ENCODE measurements at regions not wholly inside any gene's neighbourhood (a gene's known extent, or its start where the extent isn't known, plus 50 kb on each side); places are given as distances from the start of the nearest gene placed in this dataset.

- no peak for DNase-seq (ENCODE audit: low read depth, low spot score)
- H3K36me3 ChIP-seq (ENCODE audit: control insufficient read depth, insufficient read depth, low read length) = no peaks in the 10 kb centered on the region
- H3K4me1 ChIP-seq (ENCODE audit: control insufficient read depth, insufficient read depth, low read length) = no peaks in the 10 kb centered on the region
- H3K27me3 ChIP-seq (ENCODE audit: control insufficient read depth, insufficient read depth, low read length) = no peaks in the 10 kb centered on the region
- H3K27ac ChIP-seq (ENCODE audit: low read length) = no peak overlapping the region
- no peaks in the 10 kb centered on the region for H3K9me3 ChIP-seq (ENCODE audit: control insufficient read depth, insufficient read depth, low read length)
- WGBS (ENCODE audit: insufficient coverage, insufficient read length) = no CpG with 5 or more reads among the region's 3 CpGs
- H3K4me3 ChIP-seq (ENCODE audit: low read length) = no peak overlapping the region
These were observed 1047.8 kb upstream of the FAM98A start for GRCh38 chr2:34646901-34647300.

- H3K9me3 ChIP-seq (ENCODE audit: control insufficient read depth, insufficient read depth, low read length) = no peaks in the 10 kb centered on the region
- H3K27me3 ChIP-seq (ENCODE audit: control insufficient read depth, insufficient read depth, low read length) = no peaks in the 10 kb centered on the region
- H3K27ac ChIP-seq (ENCODE audit: low read length) = no peak overlapping the region
- no CpG with 5 or more reads among the region's 1 CpG for WGBS (ENCODE audit: insufficient coverage, insufficient read length)
- no peaks in the 10 kb centered on the region for H3K4me1 ChIP-seq (ENCODE audit: control insufficient read depth, insufficient read depth, low read length)
- no peak for DNase-seq (ENCODE audit: low read depth, low spot score)
- H3K36me3 ChIP-seq (ENCODE audit: control insufficient read depth, insufficient read depth, low read length) = no peaks in the 10 kb centered on the region
- no peak overlapping the region for H3K4me3 ChIP-seq (ENCODE audit: low read length)
These were observed 1033.2 kb upstream of the FAM98A start for GRCh38 chr2:34632327-34632726.

GRCh38 chr2:34627003-34627402 is 1027.9 kb upstream of the FAM98A start:
- WGBS (ENCODE audit: insufficient coverage, insufficient read length) = no CpG with 5 or more reads among the region's 3 CpGs
- Histone ChIP-seq H3K4me3 (ENCODE audit: low read length) (no peak overlapping the region), H3K9me3 (ENCODE audit: control insufficient read depth, insufficient read depth, low read length) (no peaks in the 10 kb centered on the region), H3K36me3 (ENCODE audit: control insufficient read depth, insufficient read depth, low read length) (no peaks in the 10 kb centered on the region), H3K27ac (ENCODE audit: low read length) (no peak overlapping the region), H3K4me1 (ENCODE audit: control insufficient read depth, insufficient read depth, low read length) (no peaks in the 10 kb centered on the region), H3K27me3 (ENCODE audit: control insufficient read depth, insufficient read depth, low read length) (no peaks in the 10 kb centered on the region)
- no peak for DNase-seq (ENCODE audit: low read depth, low spot score)

- Histone ChIP-seq H3K27me3 (ENCODE audit: control insufficient read depth, insufficient read depth, low read length) (no peaks in the 10 kb centered on the region), H3K27ac (ENCODE audit: low read length) (no peak overlapping the region), H3K4me1 (ENCODE audit: control insufficient read depth, insufficient read depth, low read length) (no peaks in the 10 kb centered on the region), H3K9me3 (ENCODE audit: control insufficient read depth, insufficient read depth, low read length) (no peaks in the 10 kb centered on the region), H3K4me3 (ENCODE audit: low read length) (no peak overlapping the region), H3K36me3 (ENCODE audit: control insufficient read depth, insufficient read depth, low read length) (no peaks in the 10 kb centered on the region)
- WGBS (ENCODE audit: insufficient coverage, insufficient read length) = no CpG with 5 or more reads among the region's 4 CpGs
- DNase-seq (ENCODE audit: low read depth, low spot score) = no peak
These were observed 1005.1 kb upstream of the FAM98A start for GRCh38 chr2:34604164-34604563.

DNA sequence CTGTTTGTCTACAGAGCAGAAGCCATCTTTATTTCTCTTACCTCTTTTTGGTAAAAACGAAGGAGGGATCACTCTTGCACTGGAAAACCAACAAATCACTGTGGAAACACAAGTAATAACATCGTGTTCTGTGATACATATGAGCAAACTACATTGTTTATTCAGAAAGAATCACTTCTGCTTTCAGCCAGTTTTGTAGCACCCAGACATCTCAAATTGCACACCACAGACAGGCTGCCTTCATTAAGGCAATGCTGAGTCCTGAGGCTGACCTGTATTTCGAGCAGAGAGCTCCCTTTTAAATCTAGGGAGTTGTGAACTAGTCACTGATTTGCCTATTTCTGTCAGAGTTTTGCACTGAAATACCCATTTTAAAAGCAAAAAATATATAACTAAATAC is 1003.2 kb upstream of the FAM98A start:
- Histone ChIP-seq H3K4me3 (ENCODE audit: low read length) (no peak overlapping the region), H3K27ac (ENCODE audit: low read length) (no peak overlapping the region), H3K27me3 (ENCODE audit: control insufficient read depth, insufficient read depth, low read length) (no peaks in the 10 kb centered on the region), H3K9me3 (ENCODE audit: control insufficient read depth, insufficient read depth, low read length) (no peaks in the 10 kb centered on the region), H3K4me1 (ENCODE audit: control insufficient read depth, insufficient read depth, low read length) (no peaks in the 10 kb centered on the region), H3K36me3 (ENCODE audit: control insufficient read depth, insufficient read depth, low read length) (no peaks in the 10 kb centered on the region)
- WGBS (ENCODE audit: insufficient coverage, insufficient read length) = no CpG with 5 or more reads among the region's 3 CpGs
- DNase-seq (ENCODE audit: low read depth, low spot score) = no peak

DNA sequence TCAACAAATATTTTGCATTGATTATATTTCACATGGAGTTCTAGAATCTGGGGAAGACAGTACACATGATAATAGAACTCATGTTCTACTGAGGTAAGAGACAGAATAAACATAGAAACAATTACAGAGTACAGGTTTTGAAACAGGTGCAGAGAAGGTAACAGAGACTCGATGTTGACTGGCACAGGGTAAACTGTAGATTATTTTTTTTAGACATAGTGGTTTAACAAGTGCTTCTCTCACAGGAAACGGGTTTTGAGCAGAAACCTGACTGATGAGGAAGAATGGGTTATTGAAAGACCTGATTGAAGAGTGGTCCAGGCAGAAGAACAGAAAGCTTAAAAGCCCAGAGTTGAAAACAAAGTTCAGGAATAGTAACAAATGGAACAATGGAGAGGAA is 1002.5 kb upstream of the FAM98A start:
- no peaks in the 10 kb centered on the region for H3K27me3 ChIP-seq (ENCODE audit: control insufficient read depth, insufficient read depth, low read length)
- H3K4me3 ChIP-seq (ENCODE audit: low read length) = no peak overlapping the region
- no peaks in the 10 kb centered on the region for H3K4me1 ChIP-seq (ENCODE audit: control insufficient read depth, insufficient read depth, low read length)
- H3K36me3 ChIP-seq (ENCODE audit: control insufficient read depth, insufficient read depth, low read length) = no peaks in the 10 kb centered on the region
- no CpG with 5 or more reads among the region's 2 CpGs for WGBS (ENCODE audit: insufficient coverage, insufficient read length)
- no peaks in the 10 kb centered on the region for H3K9me3 ChIP-seq (ENCODE audit: control insufficient read depth, insufficient read depth, low read length)
- no peak for DNase-seq (ENCODE audit: low read depth, low spot score)
- H3K27ac ChIP-seq (ENCODE audit: low read length) = no peak overlapping the region

- no peaks in the 10 kb centered on the region for H3K27me3 ChIP-seq (ENCODE audit: control insufficient read depth, insufficient read depth, low read length)
- no peak overlapping the region for H3K27ac ChIP-seq (ENCODE audit: low read length)
- no peak for DNase-seq (ENCODE audit: low read depth, low spot score)
- no peak overlapping the region for H3K4me3 ChIP-seq (ENCODE audit: low read length)
- H3K36me3 ChIP-seq (ENCODE audit: control insufficient read depth, insufficient read depth, low read length) = no peaks in the 10 kb centered on the region
- no peaks in the 10 kb centered on the region for H3K9me3 ChIP-seq (ENCODE audit: control insufficient read depth, insufficient read depth, low read length)
- H3K4me1 ChIP-seq (ENCODE audit: control insufficient read depth, insufficient read depth, low read length) = no peaks in the 10 kb centered on the region
- WGBS (ENCODE audit: insufficient coverage, insufficient read length) = no CpG with 5 or more reads among the region's 2 CpGs
These were observed 979.5 kb upstream of the FAM98A start for GRCh38 chr2:34578641-34579040.

GRCh38 chr2:34570266-34570872 is 971.3 kb upstream of the FAM98A start:
- DNase-seq (ENCODE audit: low read depth, low spot score) = peak; percentile 35
- WGBS (ENCODE audit: insufficient coverage, insufficient read length) = no CpG with 5 or more reads among the region's 7 CpGs

DNA sequence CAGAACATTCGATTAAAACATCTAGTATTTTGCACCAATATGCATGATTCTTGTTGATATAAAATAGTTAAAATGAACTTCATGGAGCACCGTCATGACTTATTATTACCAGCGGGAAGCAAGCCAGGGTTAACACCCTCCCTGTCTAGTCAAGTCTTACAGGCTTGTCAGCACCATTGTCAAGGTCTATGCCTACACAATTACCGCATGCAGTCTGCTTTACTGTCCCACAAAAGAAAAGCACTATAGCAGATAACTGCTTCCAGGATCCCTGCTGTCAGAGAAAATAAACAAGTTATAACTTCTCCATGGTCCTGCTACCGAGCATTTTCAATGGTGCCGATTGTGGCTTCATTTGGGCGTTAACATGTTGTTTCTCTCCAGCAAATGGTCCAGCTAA is 968.0 kb upstream of the FAM98A start:
- no peak overlapping the region for H3K4me3 ChIP-seq (ENCODE audit: low read length)
- no CpG with 5 or more reads among the region's 7 CpGs for whole genome bisulfite sequencing (ENCODE audit: insufficient coverage, insufficient read length)
- no peak overlapping the region for H3K27ac ChIP-seq (ENCODE audit: low read length)
- DNase-seq (ENCODE audit: low read depth, low spot score) = no peak
- no peaks in the 10 kb centered on the region for H3K36me3 ChIP-seq (ENCODE audit: control insufficient read depth, insufficient read depth, low read length)
- H3K4me1 ChIP-seq (ENCODE audit: control insufficient read depth, insufficient read depth, low read length) = no peaks in the 10 kb centered on the region
- H3K9me3 ChIP-seq (ENCODE audit: control insufficient read depth, insufficient read depth, low read length) = no peaks in the 10 kb centered on the region
- no peaks in the 10 kb centered on the region for H3K27me3 ChIP-seq (ENCODE audit: control insufficient read depth, insufficient read depth, low read length)

More at GRCh38 chr2:34570266-34570872, 971.3 kb upstream of the FAM98A start:
- H3K27ac ChIP-seq (ENCODE audit: low read length) = no peak overlapping the region
- no peaks in the 10 kb centered on the region for H3K36me3 ChIP-seq (ENCODE audit: control insufficient read depth, insufficient read depth, low read length)
- no peaks in the 10 kb centered on the region for H3K4me1 ChIP-seq (ENCODE audit: control insufficient read depth, insufficient read depth, low read length)
- H3K9me3 ChIP-seq (ENCODE audit: control insufficient read depth, insufficient read depth, low read length) = no peaks in the 10 kb centered on the region
- no peaks in the 10 kb centered on the region for H3K27me3 ChIP-seq (ENCODE audit: control insufficient read depth, insufficient read depth, low read length)
- H3K4me3 ChIP-seq (ENCODE audit: low read length) = no peak overlapping the region

DNA sequence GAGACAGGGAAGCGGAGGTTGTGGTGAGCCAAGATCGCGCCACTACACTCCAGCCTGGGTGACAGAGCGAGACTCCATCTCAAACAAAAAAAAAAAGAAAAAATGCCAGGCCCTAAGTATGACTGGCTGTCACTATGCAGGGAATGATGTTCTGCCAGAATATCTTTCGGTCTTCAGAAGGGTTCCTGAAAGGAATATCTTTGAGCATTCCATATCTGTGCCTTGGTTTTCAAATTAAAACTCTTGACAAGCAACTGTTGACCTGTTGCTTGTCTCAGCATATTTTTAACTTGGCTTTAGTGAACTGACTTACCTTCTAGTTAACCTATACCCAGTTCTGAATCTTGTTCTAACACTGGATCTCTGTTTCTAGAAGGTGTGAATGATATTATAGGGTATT is 953.2 kb upstream of the FAM98A start:
- H3K27me3 ChIP-seq (ENCODE audit: control insufficient read depth, insufficient read depth, low read length) = no peaks in the 10 kb centered on the region
- H3K27ac ChIP-seq (ENCODE audit: low read length) = no peak overlapping the region
- no peak overlapping the region for H3K4me3 ChIP-seq (ENCODE audit: low read length)
- no peaks in the 10 kb centered on the region for H3K4me1 ChIP-seq (ENCODE audit: control insufficient read depth, insufficient read depth, low read length)
- no CpG with 5 or more reads among the region's 5 CpGs for WGBS (ENCODE audit: insufficient coverage, insufficient read length)
- no peaks in the 10 kb centered on the region for H3K36me3 ChIP-seq (ENCODE audit: control insufficient read depth, insufficient read depth, low read length)
- H3K9me3 ChIP-seq (ENCODE audit: control insufficient read depth, insufficient read depth, low read length) = no peaks in the 10 kb centered on the region
- DNase-seq (ENCODE audit: low read depth, low spot score) = no peak

GRCh38 chr2:34549710-34550345 is 950.7 kb upstream of the FAM98A start:
- Histone ChIP-seq H3K9me3 (ENCODE audit: control insufficient read depth, insufficient read depth, low read length) (no peaks in the 10 kb centered on the region), H3K4me1 (ENCODE audit: control insufficient read depth, insufficient read depth, low read length) (no peaks in the 10 kb centered on the region), H3K27ac (ENCODE audit: low read length) (no peak overlapping the region), H3K4me3 (ENCODE audit: low read length) (no peak overlapping the region), H3K36me3 (ENCODE audit: control insufficient read depth, insufficient read depth, low read length) (no peaks in the 10 kb centered on the region), H3K27me3 (ENCODE audit: control insufficient read depth, insufficient read depth, low read length) (no peaks in the 10 kb centered on the region)
- no peak for DNase-seq (ENCODE audit: low read depth, low spot score)
- no CpG with 5 or more reads among the region's 3 CpGs for WGBS (ENCODE audit: insufficient coverage, insufficient read length)

Data from iPS DF 6.9 (cell line).